ENCODE measurements at regions not wholly inside any gene's neighbourhood (a gene's known extent, or its start where the extent isn't known, plus 50 kb on each side); places are given as distances from the start of the nearest gene placed in this dataset.

DNA sequence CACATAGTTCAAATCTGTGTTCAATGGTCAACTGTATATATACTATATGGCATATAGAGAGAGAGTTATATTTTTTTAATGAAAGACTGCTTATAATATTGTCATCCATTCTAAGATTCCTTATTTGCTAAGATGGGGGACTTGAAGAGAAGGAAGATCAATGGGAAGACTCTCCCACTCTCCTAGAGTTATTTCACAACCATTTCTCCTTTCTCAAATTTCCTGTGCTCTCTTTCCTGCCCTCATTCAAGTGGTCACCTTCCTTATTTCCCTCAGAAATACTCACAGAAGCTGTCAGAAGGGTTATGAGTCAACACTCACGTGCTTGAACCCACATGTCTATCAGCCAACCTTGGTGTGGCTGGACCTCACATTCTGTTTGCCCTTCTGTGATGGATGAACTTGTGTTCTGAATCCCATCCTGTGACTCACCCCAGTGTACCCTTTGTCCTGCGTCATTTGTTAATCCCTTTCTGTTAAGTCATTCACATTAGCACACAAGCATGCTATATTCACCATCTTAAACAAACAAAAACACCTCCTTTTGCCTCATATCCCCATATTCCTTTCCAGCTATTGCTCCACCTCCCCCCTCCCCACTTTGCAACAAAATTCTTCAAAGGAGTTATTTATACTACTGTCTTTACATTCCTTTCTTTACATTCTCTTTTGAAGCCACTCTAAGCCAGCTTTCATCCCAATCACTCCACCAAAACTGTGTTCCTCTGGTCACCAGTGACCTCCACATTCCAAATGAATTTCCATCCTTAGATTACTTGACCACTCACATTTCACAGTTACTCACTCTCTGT, 279.3 kb upstream of the TCF21 start:
- Histone ChIP-seq H3K4me3 (ENCODE audit: low read length) (no peak overlapping the region), H3K9ac (ENCODE audit: low read length) (no peak overlapping the region), H3K27ac (ENCODE audit: low read length) (no peak overlapping the region), H3K27me3 (ENCODE audit: control insufficient read depth, insufficient read depth, low read length) (no peaks in the 10 kb centered on the region), H3K9me3 (ENCODE audit: control insufficient read depth, low read depth, low read length) (no peaks in the 10 kb centered on the region), H3K36me3 (ENCODE audit: control insufficient read depth, low read depth, low read length) (no peaks in the 10 kb centered on the region), H3K4me1 (ENCODE audit: control insufficient read depth, low read depth, low read length) (no peaks in the 10 kb centered on the region)

DNA sequence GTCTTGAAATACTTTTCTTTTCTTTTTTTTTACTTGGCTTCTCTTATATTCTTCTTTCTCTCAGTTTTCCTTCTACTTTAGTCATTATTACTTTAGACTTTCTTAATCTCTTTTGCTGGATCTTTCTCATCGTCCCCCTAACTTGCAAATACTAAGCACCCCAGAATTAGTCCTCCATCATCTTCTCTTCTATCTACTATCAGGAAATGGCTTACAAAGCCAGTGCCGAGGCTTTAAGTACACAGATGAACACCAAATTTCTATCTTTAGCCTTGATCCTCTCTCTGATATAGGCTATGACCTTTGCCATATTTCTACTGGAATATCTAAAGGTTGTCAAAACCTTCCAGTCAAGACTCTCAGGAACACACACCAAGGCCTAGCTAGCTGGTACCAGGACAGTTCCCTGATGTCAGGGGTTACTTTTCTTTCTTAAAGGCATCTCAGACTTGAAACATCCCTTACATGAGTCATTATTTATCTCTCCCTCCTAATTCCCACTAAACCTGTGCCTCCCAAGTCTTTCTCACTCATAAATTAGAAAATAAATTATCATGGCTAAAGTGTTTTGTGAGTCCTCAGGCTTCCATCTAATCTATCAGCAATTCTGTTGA, 278.6 kb upstream of the TCF21 start:
- Histone ChIP-seq H3K27ac (ENCODE audit: low read length) (no peak overlapping the region), H3K4me1 (ENCODE audit: control insufficient read depth, low read depth, low read length) (no peaks in the 10 kb centered on the region), H3K9ac (ENCODE audit: low read length) (no peak overlapping the region), H3K9me3 (ENCODE audit: control insufficient read depth, low read depth, low read length) (no peaks in the 10 kb centered on the region), H3K36me3 (ENCODE audit: control insufficient read depth, low read depth, low read length) (no peaks in the 10 kb centered on the region), H3K4me3 (ENCODE audit: low read length) (no peak overlapping the region), H3K27me3 (ENCODE audit: control insufficient read depth, insufficient read depth, low read length) (no peaks in the 10 kb centered on the region)

DNA sequence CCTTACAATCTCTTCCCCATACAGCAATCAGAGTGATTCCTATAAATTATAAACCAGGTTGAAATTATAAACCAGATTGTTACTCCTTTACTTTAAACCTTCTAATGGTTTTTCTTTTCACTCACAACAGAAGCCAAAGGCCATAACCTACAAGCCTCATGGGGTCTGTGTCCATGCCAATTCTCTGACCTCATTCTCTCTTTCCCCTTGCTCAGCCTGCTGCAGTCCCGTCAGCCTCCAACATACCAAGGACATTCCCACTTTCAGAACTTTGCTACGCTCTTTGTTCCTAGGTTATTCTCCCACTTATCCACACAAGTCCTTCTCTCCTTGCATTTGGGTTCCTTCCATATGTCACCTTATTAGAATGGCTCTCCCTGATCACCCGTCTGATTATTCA, 277.9 kb upstream of the TCF21 start:
- Histone ChIP-seq H3K27ac (ENCODE audit: low read length) (no peak overlapping the region), H3K9ac (ENCODE audit: low read length) (no peak overlapping the region), H3K4me1 (ENCODE audit: control insufficient read depth, low read depth, low read length) (peaks cover 5% of the 10 kb centered on the region), H3K4me3 (ENCODE audit: low read length) (no peak overlapping the region), H3K27me3 (ENCODE audit: control insufficient read depth, insufficient read depth, low read length) (no peaks in the 10 kb centered on the region), H3K36me3 (ENCODE audit: control insufficient read depth, low read depth, low read length) (no peaks in the 10 kb centered on the region), H3K9me3 (ENCODE audit: control insufficient read depth, low read depth, low read length) (no peaks in the 10 kb centered on the region)

DNA sequence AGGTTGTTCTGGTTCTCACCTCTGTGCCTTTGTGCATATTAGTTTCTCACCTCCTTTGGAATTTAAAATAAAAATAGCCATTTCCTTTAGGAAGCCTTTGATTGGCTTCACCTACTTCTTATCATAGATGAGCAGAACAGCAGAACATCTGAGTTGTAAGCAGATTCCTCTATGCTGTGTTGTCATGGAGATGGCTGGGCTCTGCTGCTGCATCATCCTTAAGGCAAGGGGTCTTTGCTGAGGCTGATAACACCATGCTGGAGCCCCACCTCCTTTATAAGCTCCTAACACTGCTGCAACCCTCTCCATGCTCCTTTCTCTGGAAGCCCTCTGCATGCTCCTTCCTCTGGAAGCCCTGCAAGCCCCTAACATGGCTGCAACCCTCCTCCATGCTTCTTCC, 276.5 kb upstream of the TCF21 start:
- Histone ChIP-seq H3K4me1 (ENCODE audit: control insufficient read depth, low read depth, low read length) (peaks cover 6% of the 10 kb centered on the region), H3K9me3 (ENCODE audit: control insufficient read depth, low read depth, low read length) (no peaks in the 10 kb centered on the region), H3K27ac (ENCODE audit: low read length) (no peak overlapping the region), H3K9ac (ENCODE audit: low read length) (no peak overlapping the region), H3K36me3 (ENCODE audit: control insufficient read depth, low read depth, low read length) (no peaks in the 10 kb centered on the region), H3K4me3 (ENCODE audit: low read length) (no peak overlapping the region), H3K27me3 (ENCODE audit: control insufficient read depth, insufficient read depth, low read length) (no peaks in the 10 kb centered on the region)

DNA sequence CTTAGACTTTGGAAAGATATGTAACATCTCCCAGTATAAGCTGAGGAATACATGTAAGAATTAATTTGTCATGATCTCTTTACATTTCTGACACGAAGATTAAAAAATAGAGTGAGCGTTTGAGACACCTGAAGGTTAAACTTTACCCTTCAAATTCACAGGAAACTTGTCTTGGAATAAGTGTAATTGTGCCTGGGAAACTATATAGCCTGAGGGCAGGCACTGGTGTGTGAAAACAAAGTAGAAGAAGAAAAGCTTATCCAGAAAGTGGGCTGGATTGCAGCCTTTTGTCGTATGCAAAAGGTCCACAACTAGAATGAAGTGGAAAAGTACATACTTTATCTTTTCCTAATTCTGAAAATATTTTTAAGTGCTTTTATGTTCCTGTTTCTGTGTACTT, 275.7 kb upstream of the TCF21 start:
- no peak overlapping the region for H3K27ac ChIP-seq (ENCODE audit: low read length)
- H3K27me3 ChIP-seq (ENCODE audit: control insufficient read depth, insufficient read depth, low read length), result no peaks in the 10 kb centered on the region
- H3K36me3 ChIP-seq (ENCODE audit: control insufficient read depth, low read depth, low read length), result no peaks in the 10 kb centered on the region
- no peaks in the 10 kb centered on the region for H3K9me3 ChIP-seq (ENCODE audit: control insufficient read depth, low read depth, low read length)
- no peak overlapping the region for H3K4me3 ChIP-seq (ENCODE audit: low read length)
- H3K9ac ChIP-seq (ENCODE audit: low read length), result no peak overlapping the region
- H3K4me1 ChIP-seq (ENCODE audit: control insufficient read depth, low read depth, low read length), result peaks cover 6% of the 10 kb centered on the region

DNA sequence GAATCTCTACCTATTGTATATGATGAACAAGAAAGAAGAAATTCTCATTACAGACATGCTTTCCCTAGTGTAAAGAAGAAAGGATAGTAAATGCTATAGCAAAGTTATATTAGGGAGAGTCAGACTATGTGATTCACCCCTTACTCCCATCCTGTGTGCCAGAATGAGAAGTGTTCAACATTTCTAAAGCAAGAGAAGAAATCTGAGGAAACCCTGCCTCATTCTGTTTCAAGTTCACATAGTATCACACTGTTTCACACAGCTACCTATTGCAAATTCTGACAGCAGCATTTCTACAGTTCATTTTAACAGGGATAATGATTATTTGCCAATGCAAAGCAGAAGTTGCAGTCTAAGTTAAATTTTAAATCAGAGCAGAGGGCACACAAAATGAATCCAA, 267.2 kb upstream of the TCF21 start:
- H3K4me3 ChIP-seq (ENCODE audit: low read length), result no peak overlapping the region
- no peak overlapping the region for H3K27ac ChIP-seq (ENCODE audit: low read length)
- no peaks in the 10 kb centered on the region for H3K27me3 ChIP-seq (ENCODE audit: control insufficient read depth, insufficient read depth, low read length)
- H3K9ac ChIP-seq (ENCODE audit: low read length), result no peak overlapping the region
- no peaks in the 10 kb centered on the region for H3K4me1 ChIP-seq (ENCODE audit: control insufficient read depth, low read depth, low read length)
- no peaks in the 10 kb centered on the region for H3K36me3 ChIP-seq (ENCODE audit: control insufficient read depth, low read depth, low read length)
- no peaks in the 10 kb centered on the region for H3K9me3 ChIP-seq (ENCODE audit: control insufficient read depth, low read depth, low read length)

DNA sequence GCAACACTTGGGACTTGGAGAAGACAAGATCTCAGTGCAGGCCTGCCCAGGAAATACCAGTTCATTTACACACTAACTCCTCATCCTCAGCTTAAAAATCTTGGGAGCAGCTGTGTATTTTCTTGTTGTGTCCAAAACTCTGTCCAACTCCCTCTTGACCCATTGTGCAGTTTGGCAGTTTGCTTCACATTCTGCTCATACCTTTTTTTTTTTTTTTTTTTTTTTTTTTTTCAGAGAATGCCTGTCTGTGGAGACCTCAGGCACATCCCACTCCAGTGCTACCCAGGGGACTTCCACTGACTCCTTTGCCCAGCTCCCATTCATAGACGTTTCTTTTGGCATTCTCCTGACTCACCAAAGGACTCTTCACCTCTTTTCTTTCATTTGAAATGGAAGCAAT, 265.8 kb upstream of the TCF21 start:
- Histone ChIP-seq H3K9ac (ENCODE audit: low read length) (no peak overlapping the region), H3K27ac (ENCODE audit: low read length) (no peak overlapping the region), H3K4me1 (ENCODE audit: control insufficient read depth, low read depth, low read length) (no peaks in the 10 kb centered on the region), H3K9me3 (ENCODE audit: control insufficient read depth, low read depth, low read length) (no peaks in the 10 kb centered on the region), H3K27me3 (ENCODE audit: control insufficient read depth, insufficient read depth, low read length) (no peaks in the 10 kb centered on the region), H3K36me3 (ENCODE audit: control insufficient read depth, low read depth, low read length) (no peaks in the 10 kb centered on the region), H3K4me3 (ENCODE audit: low read length) (no peak overlapping the region)

DNA sequence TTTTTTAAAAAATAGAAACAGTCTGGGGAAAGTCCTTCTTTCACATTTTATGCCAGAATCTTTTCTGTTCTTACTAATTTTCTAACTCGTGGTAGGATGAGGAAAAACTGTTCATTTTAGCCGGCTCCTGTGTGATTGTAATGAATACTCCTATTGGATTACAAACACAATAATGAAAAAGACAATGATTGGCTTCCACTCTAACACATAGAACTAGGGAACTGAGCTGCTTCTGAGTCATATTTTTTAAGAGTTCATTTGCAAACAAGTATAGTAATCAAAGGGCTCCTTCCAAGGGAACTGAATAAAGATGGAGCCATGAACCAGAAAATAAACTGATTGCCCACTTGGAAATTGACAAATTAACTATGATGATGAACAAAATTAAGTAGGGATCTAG, 265.3 kb upstream of the TCF21 start:
- H3K36me3 ChIP-seq (ENCODE audit: control insufficient read depth, low read depth, low read length), result no peaks in the 10 kb centered on the region
- no peak overlapping the region for H3K9ac ChIP-seq (ENCODE audit: low read length)
- no peaks in the 10 kb centered on the region for H3K9me3 ChIP-seq (ENCODE audit: control insufficient read depth, low read depth, low read length)
- no peak overlapping the region for H3K27ac ChIP-seq (ENCODE audit: low read length)
- no peak overlapping the region for H3K4me3 ChIP-seq (ENCODE audit: low read length)
- H3K4me1 ChIP-seq (ENCODE audit: control insufficient read depth, low read depth, low read length), result no peaks in the 10 kb centered on the region
- no peaks in the 10 kb centered on the region for H3K27me3 ChIP-seq (ENCODE audit: control insufficient read depth, insufficient read depth, low read length)

DNA sequence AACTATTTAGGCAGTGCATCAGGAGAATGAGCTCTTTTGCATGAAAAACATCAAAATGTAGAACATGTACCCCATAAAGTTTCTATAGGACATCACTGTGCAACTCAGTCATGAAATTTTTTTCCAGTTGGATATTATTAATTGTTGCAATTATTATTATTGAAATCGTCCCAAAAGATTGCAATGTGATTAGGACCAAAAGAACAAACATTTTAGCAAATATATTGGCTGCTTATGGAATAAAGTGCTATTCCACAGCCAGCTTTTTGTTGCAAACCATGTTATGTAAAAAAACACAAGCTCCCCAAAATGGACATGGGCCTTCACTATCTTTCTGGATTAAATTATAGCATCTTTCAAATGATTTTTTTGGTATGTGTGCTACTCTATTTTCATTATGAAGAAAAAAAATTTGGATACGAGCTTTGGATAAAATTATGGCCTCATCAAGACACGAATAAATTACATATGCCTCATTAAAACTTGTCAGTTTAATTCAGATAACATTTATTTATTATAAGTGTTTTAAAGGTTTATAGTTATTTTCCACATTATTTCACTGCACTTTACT, 262.7 kb upstream of the TCF21 start:
- no peak overlapping the region for H3K27ac ChIP-seq (ENCODE audit: low read length)
- no peaks in the 10 kb centered on the region for H3K9me3 ChIP-seq (ENCODE audit: control insufficient read depth, low read depth, low read length)
- H3K4me1 ChIP-seq (ENCODE audit: control insufficient read depth, low read depth, low read length), result no peaks in the 10 kb centered on the region
- no peak overlapping the region for H3K4me3 ChIP-seq (ENCODE audit: low read length)
- H3K27me3 ChIP-seq (ENCODE audit: control insufficient read depth, insufficient read depth, low read length), result no peaks in the 10 kb centered on the region
- H3K36me3 ChIP-seq (ENCODE audit: control insufficient read depth, low read depth, low read length), result no peaks in the 10 kb centered on the region
- H3K9ac ChIP-seq (ENCODE audit: low read length), result no peak overlapping the region

DNA sequence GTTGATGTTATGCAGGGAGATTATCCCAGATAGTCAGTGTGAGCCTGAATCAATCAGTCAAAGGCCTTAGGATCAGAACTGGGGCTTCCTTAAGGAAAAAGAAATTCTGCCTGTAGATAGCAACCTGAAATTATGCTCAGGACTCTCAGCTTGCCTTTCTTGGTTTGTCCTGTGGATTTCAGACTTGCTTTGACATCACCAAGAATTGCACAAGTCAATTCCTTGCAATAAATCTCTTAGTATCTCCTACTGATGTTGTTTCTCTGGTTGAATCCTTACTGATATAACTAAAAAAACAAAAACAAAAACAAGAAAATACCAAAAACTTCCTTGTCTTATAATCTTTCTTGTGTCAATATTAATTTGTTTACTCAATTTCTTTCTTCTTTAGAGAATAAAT, 258.9 kb upstream of the TCF21 start:
- H3K36me3 ChIP-seq (ENCODE audit: control insufficient read depth, low read depth, low read length), result no peaks in the 10 kb centered on the region
- no peaks in the 10 kb centered on the region for H3K27me3 ChIP-seq (ENCODE audit: control insufficient read depth, insufficient read depth, low read length)
- H3K4me1 ChIP-seq (ENCODE audit: control insufficient read depth, low read depth, low read length), result no peaks in the 10 kb centered on the region
- no peaks in the 10 kb centered on the region for H3K9me3 ChIP-seq (ENCODE audit: control insufficient read depth, low read depth, low read length)
- no peak overlapping the region for H3K9ac ChIP-seq (ENCODE audit: low read length)
- H3K27ac ChIP-seq (ENCODE audit: low read length), result no peak overlapping the region
- H3K4me3 ChIP-seq (ENCODE audit: low read length), result no peak overlapping the region

DNA sequence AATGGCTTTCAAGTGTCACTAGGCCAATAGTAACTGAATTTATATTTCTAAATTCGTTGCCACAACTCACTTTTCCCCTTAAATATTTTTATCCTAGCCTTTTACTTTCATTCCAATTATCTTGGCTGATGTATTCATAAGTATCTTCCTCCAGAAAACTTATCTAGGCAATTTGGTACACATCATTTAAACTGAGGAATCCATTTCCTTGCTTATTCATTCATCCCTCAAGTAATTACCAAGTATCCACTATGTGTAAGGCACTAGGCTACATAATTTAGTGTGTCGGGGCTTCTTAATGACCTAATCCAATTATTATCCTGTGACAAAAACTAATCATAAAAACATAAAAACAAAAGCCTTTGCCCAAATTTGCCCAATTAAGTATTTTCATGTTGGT, 258.3 kb upstream of the TCF21 start:
- Histone ChIP-seq H3K4me3 (ENCODE audit: low read length) (no peak overlapping the region), H3K27ac (ENCODE audit: low read length) (no peak overlapping the region), H3K27me3 (ENCODE audit: control insufficient read depth, insufficient read depth, low read length) (no peaks in the 10 kb centered on the region), H3K9me3 (ENCODE audit: control insufficient read depth, low read depth, low read length) (no peaks in the 10 kb centered on the region), H3K9ac (ENCODE audit: low read length) (no peak overlapping the region), H3K36me3 (ENCODE audit: control insufficient read depth, low read depth, low read length) (no peaks in the 10 kb centered on the region), H3K4me1 (ENCODE audit: control insufficient read depth, low read depth, low read length) (no peaks in the 10 kb centered on the region)

DNA sequence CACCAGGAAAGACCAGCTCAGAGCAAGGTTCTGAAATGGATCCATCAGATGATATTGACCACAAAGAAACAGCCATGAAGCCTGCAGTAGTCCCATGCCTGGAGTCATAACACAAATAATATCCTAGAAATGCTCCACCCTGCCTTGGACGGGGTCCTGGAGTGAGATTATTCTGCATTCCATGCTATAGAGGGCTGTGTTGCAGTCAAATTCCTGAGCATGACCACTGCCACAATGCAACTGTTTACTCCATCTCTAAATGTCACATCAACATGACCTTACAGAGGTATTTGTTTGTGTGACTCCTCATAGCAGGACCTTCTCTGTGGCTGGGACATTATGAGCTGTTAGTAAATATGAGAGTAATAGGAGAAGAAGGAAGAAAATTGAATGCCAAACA, 257.5 kb upstream of the TCF21 start:
- Histone ChIP-seq H3K4me3 (ENCODE audit: low read length) (no peak overlapping the region), H3K9ac (ENCODE audit: low read length) (no peak overlapping the region), H3K27me3 (ENCODE audit: control insufficient read depth, insufficient read depth, low read length) (no peaks in the 10 kb centered on the region), H3K27ac (ENCODE audit: low read length) (no peak overlapping the region), H3K9me3 (ENCODE audit: control insufficient read depth, low read depth, low read length) (no peaks in the 10 kb centered on the region), H3K36me3 (ENCODE audit: control insufficient read depth, low read depth, low read length) (no peaks in the 10 kb centered on the region), H3K4me1 (ENCODE audit: control insufficient read depth, low read depth, low read length) (no peaks in the 10 kb centered on the region)

Measured in iPS-18a (cell line).